Limb (tissue), 2 donors: ENCODE measurements at regions not wholly inside any gene's neighbourhood (a gene's known extent, or its start where the extent isn't known, plus 50 kb on each side); places are given as distances from the start of the nearest gene placed in this dataset.
"Not testable (repeated sequence)": the region's sequence is repeated elsewhere in the genome, so short reads cannot be mapped to it uniquely, and the experiment has no call there.

ENCODE experiments used
- DNase-seq, 2 donors: peaks; one replicate each; pipeline ENCODE4 v3.0.0-alpha.2; 2016; ENCODE audit errors: extremely low spot score in 2 of 2

- no peak for DNase-seq
Measured at GRCh38 chr6:74319292-74319691, 623.3 kb downstream of the CD109 start.

GRCh38 chr6:74318738-74319137, 622.7 kb downstream of the CD109 start:
- no peak for DNase-seq

- no peak for DNase-seq
Measured at GRCh38 chr6:74312081-74312480, 616.1 kb downstream of the CD109 start.

DNA sequence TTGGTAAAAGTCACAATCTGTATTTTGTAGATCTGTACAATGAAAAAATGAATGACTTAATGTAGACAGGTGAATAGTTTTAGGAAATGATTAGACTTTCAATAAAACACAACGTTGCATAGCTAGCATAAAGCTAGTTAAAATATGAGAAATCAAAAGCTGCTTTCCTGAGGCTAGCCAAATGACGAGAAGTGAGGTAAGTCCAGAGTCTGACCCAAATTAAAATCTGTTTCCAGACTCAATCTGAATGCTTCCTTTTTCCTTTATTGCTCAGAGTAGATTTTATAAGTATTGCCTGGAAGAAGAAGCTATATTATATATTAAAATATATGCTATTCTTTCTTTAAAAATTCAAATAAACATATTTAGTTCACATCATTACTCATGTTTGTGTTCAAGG, 615.4 kb downstream of the CD109 start:
- DNase-seq, result no peak

DNA sequence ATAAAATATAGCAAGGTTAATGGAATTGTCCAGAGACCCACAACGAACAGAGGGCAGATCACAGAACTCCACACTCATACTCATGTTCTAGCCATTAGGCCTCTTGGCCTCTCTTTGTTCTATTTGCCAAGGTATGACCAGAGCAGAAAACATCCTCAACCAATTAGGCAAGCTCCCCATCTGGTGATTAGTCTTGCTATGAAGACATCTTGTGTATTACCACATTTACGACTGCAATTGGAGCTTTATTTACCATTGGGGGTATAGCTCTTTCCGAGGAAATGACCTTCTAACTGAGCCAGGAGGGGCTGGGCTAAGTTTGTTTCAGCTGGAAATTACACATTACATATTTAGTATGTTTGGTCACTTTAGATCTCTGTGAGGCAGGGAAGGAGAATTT, 593.9 kb downstream of the CD109 start:
- peak in 1 of 2 donors; percentile 68 for DNase-seq

GRCh38 chr6:74287932-74288331, 591.9 kb downstream of the CD109 start:
- peak in 1 of 2 donors; percentile 16 for DNase-seq

DNA sequence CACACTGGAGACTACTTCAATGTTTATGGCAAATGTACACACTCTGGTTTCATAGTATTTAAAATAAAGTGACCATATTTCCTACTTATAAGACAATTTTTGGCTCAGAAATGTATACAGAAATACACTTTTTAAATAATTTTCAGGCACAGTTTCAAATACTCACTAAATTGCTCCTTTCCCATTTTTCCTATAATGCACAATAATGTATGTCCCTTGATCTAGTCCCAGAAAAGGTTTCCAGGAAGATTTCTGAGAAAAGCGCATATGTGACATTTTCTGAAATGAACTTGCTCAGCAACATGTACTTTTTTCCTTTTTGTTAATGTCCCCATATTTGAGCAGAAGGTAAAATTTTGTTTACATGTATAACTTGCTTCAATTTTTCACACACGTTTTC, 591.4 kb downstream of the CD109 start:
- peak in 1 of 2 donors; percentile 24 for DNase-seq

- DNase-seq, result peak in 1 of 2 donors; percentile 56
Measured at GRCh38 chr6:74284284-74284683, 588.3 kb downstream of the CD109 start.

DNA sequence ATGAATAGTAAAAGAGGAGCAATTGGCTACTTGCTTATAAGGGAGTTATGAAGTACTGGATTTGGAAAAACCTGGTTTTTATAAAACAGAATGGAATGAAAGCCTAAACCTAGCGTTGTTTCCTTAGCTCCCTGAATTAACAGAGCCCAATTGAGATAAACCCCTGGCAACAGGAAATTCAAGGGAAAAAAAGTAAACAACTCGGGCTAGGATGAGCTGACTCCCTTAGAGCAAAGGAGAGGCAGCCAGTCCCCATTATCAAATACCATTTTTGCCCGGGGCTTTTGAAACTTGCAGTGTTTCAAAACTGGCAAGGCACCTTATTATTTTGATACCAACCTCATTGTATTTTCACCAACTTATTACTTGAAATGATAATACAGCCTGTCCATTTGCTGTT, 587.5 kb downstream of the CD109 start:
- DNase-seq, result no peak

DNA sequence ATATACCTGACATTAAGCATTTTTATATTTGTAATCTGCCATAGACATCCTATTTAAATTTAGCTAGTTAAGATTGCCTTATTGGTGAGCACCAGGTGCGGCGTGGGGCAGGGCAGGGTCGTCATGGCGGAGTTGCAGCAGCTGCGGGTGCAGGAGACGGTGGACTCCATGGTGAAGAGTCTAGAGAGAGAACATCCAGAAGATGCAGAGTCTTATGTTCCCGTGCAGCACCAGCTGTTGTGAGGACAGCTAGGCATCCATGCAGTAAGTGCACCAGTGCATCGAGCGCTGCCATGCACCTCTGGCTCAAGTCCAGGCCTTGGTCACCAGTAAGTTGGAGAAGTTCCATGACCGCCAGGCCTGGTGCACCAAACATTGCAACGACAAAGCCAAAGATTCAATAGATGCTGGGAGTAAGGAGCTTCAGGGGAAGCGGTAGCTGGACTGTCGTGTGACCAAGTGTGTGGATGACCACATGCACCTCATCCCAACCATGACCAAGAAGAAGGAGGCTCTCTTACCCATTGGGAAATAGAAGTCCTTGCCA, 586.2 kb downstream of the CD109 start:
- DNase-seq, result no peak

GRCh38 chr6:74280130-74280692, 584.2 kb downstream of the CD109 start:
- no peak for DNase-seq

DNA sequence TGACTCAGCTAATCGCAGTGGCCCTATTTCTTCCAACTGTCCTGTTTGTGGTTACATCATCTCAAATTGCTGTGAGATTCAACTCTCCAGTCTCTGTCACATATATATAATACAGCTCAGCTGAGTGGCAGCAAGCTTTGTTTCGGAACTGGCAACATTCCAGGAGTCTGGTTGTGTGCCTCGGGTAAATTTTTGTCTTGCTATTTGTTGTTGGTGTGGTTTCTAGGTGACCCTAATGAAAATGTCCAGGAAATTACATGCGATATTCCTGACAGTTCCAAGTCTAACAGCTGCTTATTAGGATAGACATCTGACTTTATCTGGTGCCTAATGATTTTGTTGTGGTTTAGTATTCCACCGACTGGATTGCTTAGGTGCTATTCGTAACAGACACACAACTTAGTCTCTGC, 581.8 kb downstream of the CD109 start:
- DNase-seq, result peak; percentile 52 to 79

- DNase-seq, result no peak
Measured at GRCh38 chr6:74273541-74273940, 577.5 kb downstream of the CD109 start.

GRCh38 chr6:74269600-74269858, 573.5 kb downstream of the CD109 start:
- DNase-seq, result peak in 1 of 2 donors; percentile 34

GRCh38 chr6:74268815-74269599, 573.0 kb downstream of the CD109 start:
- no peak for DNase-seq

DNA sequence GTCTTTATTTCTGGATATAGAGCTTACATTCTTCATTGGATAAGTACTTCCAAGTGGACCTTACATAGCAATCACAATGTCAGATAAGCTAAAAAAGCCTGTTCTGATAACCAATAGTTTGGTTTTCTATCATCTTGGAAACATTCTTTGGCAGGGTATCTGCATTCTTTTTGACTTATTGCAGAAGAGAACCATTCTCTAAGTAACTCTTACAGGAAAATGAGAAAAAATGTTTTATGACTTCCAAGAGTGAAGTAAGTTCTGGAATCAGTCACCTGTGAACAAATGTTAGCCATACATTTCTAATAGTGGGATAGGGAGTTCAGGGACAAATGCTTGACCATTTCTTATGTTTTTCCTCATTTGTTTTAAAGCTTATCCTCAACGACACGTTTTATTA, 564.0 kb downstream of the CD109 start:
- DNase-seq, result no peak

GRCh38 chr6:74256781-74257180, 560.8 kb downstream of the CD109 start:
- DNase-seq, result no peak

DNA sequence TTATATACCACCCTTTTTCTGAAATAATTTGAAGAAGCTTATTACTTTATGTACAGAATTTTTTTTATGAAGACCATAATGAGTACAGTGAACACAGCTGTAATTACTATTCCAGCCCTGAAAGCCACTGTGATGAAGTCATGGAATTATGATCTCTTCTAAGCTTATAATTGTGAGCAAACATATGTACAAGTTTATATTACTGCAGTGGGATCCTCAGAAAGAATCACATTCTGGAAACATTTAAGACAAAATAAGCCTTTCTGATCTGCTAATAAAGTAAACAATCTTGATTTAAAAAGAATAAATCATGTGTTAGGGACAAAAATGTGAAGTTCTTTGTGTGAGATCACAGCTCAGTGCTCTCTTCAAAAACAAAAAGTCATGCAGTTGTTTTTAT, 560.4 kb downstream of the CD109 start:
- peak in 1 of 2 donors; percentile 53 for DNase-seq

GRCh38 chr6:74255007-74255406, 559.0 kb downstream of the CD109 start:
- DNase-seq, result not testable (repeated sequence)

- not testable (repeated sequence) for DNase-seq
Measured at GRCh38 chr6:74254147-74254546, 558.1 kb downstream of the CD109 start.

DNA sequence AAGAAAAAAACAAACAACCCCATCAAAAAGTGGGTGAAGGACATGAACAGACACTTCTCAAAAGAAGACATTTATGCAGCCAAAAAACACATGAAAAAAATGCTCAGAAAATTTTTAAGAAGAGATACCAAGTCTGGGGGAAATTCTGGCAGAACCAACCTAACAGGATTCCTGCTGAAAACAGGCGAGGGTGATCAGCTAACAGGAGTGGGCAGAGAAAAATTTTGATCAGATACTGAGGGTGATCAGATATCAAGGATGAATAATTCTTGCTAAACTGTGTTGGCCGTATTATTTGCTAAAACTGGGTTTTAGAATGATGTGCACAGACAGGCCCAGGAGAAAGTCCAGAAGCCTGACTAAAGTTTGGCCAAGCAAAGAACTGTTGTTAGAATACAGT, 557.3 kb downstream of the CD109 start:
- DNase-seq, result no peak

DNA sequence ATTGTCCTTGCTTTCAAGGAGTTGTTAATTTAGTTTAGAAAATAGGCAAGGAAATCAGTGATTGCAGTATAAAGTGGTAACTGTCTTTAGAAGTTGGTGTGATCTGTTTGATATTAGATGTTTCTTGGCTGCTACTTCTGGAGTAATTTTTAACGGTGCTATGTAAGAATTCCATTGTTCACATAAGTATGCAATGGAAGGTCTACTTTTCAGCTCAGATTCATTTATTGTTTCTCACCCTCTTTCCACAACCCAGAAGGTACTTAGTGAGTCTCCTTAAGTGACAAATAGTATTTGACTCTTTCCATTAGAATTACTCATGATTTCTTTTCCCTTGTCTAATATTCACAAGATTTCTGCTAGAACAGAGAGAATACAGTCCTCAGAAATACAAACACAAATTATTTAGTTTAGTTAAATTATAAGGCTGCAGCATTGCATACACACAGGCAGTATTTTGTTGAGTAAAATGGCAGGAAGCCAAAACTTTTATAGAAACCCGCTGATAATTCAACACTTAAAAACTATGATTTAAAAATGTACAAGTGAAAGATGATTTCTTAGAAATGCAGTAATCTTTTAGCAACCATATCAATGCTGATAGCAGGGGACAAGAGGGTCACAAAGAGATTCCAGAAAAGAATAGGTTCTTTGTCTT, 554.3 kb downstream of the CD109 start:
- no peak for DNase-seq

- DNase-seq, result no peak
Measured at GRCh38 chr6:74249658-74250057, 553.7 kb downstream of the CD109 start.
